CMK (cell line): ENCODE measurements at regions not wholly inside any gene's neighbourhood (a gene's known extent, or its start where the extent isn't known, plus 50 kb on each side); places are given as distances from the start of the nearest gene placed in this dataset.
A peak's percentile ranks its signal among the peaks of the same experiment; 100 is the strongest.

Experiments
- DNase-seq: peaks from one replicate; pipeline ENCODE4 v3.0.0-alpha.2; 2010; ENCODE audit warnings: low read depth

DNA sequence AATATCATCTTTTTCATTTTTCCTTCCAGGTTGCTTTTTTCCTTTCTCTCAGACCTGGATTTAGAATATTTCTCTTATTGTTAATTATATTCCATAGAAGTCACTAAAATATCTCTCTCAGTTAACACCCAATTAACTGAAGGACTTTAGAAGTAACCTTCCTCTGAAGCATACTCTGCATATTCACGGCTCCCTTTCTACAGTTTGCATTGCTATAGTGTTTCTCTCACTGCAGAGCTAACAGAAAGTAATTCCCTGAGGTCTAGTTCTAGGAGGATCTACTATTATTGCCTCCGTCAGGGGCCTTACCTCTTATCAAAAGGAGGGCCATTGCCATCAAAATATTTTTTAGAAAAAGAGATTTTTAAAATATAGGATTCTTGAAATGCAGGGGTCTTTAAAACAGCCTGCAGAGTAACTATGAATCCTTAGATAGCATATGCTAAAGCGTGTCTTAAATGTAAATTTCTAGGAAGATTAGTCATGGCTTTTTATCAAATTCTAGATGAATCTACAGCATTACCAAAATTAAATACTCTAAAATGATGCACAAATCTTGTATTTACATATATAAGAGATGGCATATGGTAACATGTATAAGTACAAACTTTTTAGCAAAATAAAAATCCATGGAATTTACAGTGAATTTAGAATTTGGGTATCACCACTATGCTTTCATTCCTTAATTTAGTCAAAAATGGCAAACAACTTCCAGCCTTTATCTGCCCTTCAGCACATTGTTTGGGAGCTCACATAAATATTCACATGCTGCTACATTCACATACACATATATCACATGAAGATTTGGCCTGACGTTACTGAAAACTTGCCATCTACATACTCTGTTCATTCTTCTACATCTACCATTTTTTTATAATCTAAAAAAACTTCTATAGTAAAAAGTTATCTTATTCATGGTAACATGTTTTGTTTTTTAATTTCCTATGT lies 696.8 kb downstream of the OTOL1 start:
- no peak for DNase-seq

DNA sequence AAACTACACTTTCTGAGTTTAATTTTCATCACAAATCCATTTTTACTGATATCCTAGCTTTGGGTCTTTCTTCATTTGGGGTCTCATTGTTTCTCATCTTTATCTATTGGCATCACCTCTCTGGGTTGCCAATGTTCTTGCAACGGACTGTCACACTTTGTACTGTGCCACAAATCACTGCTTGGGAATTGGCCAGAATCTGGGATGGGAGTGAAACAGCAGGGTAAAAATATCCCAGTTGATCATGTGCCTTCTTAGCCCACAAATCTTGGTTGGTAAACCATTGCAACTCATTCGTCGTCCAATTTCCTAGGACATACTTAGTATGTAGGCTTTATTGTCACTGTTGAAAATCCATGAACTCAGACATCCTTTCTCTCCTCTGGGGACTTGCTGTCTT lies 698.5 kb downstream of the OTOL1 start:
- DNase-seq, result no peak

DNA sequence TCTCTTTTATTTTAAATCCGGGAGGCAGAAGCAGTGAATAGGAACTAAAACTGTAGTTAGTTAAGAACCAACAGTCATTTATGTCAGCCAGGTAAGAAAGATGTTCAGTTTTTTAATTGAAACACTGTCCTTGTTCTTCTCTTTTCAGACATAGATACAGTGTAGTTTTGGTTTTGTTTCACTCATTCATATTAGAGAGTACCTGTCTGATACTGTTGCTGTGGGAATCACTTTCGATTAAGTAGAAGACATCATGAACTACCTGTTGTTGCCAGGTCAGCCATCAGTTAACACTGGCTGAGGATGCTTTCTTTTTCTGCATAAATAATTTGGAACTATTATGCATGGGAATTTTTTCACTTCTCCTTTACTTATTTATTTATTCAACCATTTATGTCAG lies 700.4 kb downstream of the OTOL1 start:
- no peak for DNase-seq

DNA sequence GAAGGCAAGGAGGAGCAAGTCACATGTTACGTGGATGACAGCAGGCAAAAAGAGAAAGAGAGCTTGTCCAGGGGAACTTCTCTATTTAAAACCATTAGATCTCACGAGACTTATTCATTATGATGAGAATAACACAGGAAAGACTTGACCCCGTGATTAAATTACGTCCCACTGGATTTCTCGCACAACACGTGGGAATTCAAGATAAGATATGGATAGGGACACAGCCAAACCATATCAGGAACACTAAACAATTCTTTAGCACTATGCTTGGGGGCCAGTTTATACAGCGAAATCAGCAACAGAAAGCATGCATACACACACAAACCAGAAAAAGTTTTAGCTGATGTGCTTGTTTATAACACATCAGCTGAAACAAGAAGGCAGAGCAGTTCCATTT lies 704.2 kb downstream of the OTOL1 start:
- no peak for DNase-seq

DNA sequence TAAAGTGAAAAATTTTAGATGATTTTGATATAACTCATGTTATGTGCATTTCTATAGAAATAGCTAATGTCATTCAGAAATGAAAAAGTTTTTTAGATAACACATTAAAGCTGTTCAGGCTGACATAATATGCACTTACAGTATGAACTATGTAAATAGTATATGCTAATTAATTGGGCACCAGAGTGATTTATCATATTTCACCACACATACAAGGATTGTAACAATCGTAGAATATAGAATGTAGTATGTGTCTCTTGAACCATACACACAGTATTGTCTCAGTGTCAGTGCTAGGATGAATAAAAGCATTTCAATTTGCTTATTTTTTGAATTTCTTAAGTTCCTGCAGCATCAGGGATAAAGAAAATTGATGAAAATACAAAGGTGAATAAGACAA lies 710.0 kb downstream of the OTOL1 start:
- DNase-seq, result no peak

DNA sequence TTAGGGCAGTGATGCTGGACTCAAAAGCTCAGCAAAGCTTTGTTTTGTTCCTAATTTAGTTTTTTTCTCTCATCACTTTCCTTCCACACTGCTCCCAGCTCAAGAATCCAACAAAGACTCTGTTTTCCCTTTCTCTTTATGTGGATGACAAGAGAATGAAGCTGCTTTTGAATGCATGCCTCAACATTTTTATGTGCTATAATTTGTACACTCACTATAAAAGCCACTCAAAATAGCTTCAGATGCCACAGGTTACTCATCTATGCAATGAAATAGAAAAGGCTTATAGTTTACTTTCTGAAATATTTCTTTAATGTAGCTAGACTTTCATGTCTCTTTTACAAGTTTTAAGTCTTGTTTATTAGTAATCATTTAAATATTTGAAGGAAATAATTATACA lies 714.9 kb downstream of the OTOL1 start:
- DNase-seq, result no peak

DNA sequence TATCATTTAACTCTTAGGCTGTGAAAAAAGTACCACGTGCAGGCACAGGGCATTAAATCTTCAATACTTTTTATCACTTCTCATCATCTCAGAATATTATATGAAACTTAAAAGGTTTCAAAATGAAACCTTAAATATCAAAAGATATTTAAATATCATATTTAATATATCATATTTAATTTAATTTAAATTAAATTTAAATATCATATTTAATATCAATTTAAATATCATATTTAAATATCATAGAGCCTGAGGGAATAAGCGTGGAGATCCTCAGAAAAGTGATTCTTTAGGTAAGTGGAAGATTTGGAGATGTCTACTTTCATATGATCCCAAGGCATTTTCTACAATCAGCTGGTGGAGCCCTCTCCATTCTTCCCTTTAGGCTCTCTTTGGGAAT lies 716.6 kb downstream of the OTOL1 start:
- no peak for DNase-seq

DNA sequence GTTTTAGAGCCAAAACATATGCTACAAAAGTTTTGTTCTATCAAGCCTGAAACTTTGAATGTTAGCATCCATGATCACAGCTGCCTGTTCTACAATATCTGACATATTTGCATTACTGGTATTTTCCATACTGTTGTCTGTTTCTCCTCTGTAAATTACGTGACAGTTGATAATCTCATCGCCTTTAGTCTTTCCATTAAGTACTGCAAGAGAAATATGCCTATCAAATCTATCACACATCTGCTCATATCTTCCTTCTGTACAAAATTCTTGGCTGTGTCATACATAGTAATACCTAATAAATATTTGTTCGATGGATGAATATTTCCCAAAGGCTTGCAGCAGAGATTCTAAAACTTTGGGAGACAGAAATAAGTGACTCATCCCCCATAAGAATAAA lies 717.3 kb downstream of the OTOL1 start:
- no peak for DNase-seq

DNA sequence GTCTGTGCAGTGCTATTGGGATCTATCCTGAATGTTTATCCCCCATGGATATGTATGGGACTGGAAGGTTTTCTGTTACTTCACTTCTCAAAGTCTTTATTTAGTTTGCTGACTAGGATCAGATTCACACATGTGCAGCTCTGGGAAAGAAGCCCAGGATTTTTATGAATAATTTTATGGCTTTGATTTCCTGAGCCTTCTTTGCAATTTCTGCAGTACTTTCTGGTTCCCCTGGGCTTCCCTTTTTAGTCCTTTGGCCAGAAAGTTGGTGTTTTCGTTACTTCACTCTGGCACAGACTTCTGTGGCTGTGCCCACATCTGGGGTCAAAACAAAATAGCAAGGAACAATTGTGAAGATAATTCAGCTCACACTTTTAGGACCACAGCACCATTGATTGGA lies 721.0 kb downstream of the OTOL1 start:
- DNase-seq, result no peak

DNA sequence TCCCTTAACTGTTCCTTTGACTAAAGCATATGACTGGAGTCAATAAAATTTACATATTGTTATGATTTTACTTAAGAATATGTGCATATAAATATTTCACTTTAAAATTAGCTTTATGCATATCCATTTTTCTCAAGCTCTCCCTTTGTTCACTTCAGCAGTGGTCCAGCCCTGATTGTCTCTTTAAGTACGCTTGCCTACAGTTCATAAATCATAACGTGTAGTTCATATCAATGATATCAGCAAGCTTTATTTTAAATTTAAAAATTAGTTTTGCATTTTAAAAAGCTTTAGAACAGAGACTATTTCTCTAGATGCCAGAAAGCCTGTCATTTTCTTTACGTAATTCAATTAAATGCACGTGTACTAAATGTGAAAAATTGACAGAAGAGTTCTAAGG lies 721.9 kb downstream of the OTOL1 start:
- no peak for DNase-seq

DNA sequence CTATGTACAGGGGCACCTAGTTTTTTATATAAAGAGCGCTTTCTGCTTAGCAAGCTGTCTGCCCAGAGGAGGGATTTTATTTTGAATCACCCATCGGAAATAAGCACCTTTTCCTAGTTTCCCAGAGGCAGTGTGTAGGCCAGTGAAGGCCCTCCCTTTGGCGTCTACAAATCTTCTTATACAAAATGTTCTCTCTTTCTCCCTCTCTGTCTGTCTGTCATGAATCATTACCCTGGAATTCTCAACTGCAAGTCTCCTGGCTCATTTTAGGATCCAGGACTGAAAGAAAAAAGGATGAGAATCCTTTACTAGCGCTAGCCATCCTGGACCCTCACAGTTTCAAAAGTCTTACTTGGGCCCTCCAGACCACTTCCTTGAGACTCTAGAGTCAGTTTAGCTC lies 728.1 kb downstream of the OTOL1 start:
- no peak for DNase-seq

DNA sequence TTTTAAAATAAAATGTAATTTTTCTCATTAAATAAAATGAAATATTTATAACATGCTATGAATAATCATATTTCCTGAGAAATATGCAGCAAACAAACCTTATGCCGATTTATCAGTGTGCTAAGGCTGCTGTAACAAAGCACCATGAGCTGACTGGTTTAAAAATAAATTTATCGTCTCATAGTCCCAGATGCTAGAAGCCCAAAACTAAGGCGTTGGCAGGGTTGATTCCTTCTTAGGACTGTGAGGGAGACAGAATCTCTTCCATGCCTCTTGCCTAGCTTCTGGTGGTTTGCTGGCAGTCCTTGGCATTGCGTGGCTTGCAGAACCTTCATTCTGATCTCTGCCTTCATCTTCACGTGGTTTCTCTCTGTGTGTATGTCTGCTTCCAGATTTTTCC lies 740.3 kb downstream of the OTOL1 start:
- no peak for DNase-seq

DNA sequence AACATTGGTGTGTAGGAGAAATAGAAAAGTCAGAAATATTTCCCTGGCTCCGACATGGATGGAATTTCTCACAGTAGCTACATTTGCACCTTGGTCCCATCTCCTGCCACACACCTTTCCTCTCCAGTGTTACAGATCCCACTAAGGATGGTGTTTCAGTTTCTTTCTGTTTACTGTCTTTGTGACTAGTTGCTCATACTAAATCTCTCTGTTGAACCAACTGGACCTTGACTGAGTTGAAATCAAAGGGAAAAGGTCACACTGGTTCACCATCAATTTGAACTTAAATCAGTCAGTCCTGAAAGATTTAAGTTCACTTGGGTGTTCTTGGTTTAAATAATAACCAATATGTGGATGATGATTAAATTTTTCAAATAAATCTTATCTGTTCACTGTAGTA lies 754.2 kb downstream of the OTOL1 start:
- no peak for DNase-seq

DNA sequence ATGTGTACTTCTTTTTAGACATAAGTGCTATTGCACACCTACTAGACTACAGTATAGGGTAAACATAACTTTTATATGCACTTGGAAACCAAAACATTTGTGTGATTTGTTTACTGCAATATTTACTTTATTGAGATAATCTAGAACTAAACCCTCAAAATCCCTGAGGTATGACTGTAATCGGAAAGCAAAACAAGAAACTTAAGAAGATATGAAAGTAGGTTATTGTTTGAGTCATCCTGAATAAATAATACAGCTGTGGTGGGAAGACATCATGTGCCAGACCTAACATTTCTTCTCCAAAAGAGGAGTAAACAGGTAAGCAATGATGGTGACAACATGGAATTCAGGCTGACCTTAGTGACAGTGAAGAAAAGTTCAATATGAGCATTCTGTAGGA lies 765.5 kb downstream of the OTOL1 start:
- no peak for DNase-seq

DNA sequence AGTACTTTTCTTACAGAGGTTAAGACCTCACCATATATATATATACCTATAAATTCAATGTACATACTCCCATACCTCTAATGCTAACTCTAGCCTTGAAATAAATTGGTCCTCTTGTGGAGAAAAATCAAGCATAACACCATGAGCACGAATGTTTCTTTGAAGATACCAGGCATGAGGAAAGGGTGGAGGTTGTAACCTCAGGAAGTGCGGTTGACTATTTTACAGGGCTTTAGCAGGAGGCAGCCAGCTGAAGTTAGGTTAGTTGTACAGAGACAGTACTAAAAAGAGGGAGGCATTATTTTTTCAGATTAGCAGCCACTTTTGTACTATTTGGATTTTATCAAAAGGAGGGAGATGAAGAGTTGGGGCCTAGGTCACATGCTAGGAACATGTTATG lies 767.0 kb downstream of the OTOL1 start:
- DNase-seq, result peak; percentile 2

DNA sequence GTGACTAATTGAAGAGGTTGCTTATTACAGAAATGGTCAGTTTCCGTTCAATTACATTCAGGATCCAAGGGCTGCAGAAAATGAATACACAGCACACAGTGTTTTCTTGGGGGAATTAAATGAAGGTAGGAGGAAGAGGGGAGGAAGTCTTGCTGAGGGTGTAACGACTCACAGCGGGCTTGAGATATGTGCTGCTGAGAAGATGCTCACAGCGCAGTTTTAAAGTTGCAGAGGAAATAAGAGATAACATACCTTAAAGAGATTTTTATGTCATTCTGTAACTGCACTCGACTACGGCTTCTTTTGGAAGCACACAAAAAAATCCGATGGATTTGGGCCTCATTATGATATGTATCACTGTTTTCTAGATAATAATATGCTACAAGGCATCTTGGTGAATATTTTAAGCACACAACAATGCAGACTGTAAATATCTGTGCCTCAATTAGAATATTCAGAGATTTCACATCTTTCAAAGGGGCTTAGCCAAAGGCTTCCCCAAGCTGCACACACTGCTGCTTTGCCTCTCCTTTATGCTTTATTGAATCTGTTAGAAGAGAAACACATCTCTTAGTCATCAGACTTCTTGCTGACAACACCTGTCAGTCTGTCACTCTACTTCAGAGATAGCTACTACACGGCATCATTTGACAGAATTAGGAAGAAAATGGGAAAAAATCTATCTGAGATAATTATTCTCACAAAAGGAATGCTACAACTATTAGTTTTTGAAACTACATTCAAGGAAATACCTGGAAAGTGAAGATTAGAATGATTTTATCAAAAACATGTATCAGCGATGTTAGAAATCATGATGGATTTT lies 773.2 kb downstream of the OTOL1 start:
- no peak for DNase-seq

DNA sequence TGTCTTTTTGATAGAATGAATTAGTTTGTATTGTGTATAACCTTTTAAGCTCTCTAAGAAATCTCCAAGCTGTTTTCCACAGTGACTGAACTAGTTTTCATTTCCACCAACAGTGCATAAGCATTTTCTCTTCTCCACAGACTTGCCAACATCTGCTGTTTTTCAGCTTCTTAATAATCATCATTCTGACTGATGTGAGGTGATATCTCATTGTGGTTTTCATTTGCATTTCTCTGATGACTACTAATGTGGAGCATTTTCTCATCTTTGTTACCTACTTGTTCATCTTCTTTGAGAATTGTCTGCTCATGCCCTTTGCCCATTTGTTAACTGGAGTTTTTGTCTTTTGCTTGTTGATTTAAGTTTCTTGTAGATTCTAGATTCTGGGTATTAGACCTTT lies 777.5 kb downstream of the OTOL1 start:
- DNase-seq, result no peak

DNA sequence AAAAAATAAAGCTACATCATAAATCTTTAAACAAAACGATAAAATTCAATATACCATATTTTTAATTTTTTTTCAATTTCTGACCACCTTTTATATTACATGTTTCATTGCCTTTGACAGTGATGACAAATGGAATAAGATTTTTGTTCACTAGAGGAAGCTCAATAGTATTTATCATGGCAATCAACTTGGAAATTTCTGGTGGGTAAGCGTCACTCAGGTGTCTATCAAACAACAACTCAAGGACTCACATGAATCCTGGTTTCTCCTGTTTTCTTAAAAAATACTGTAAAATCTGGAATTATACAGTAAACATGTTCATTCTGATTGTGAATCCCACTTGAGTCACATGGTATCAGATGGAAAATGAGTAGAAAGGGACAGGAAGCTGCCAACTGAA lies 782.2 kb downstream of the OTOL1 start:
- DNase-seq, result no peak

DNA sequence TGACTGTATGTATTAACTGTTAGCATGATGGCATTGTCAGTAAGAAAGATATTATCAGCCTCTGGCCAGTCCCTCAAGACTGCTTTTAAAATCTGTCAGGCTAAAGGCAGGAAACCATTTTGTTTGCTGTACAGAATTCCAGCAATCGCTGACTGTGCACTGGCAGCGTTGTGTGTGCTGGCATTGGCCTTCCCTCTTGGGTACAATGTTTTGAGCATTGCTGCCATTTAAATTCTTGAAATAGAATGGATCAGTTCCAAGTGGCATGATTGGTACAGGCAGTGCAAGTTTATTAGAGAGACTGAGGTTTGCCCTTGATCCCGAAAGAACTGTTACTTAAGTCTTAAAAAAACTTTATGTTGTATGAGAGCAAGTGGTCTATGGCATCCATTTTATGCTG lies 788.7 kb downstream of the OTOL1 start:
- no peak for DNase-seq

DNA sequence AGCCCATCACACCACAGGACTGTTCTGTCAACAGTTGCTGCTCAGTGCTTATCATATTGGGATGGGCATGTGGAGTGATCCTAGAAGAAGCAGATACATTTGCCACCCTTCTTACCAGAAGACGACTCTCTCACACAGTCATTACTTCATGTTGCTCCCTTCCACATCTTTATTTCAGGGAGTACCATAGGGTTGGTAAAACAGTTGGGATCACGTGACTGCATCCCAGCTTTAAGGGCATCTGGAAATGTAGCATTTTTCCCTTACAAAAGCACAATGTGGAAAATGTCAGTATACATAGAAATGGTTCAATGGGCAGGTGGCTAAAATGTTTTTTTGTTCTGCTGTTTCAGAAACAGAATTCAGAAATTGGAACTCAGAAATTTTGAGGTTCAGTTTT lies 791.0 kb downstream of the OTOL1 start:
- no peak for DNase-seq

DNA sequence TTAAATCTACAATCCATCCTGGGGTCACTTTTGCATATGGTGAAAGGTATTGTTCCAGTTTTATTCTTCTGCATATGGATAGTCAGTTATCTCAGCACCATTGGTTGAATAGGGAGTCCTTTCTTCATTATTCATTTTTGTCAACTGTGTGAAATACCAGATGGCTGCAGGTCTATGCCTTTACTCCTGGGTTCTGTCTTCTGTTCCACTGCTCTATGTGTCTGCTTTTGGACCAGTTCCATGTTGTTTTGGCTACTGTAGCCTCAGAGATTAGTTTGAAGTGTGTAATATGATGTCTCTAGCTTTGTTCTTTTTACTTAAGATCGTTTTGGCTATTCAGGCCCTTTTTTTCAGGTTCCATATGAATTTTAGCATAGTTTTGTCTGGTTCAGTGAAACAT lies 795.8 kb downstream of the OTOL1 start:
- no peak for DNase-seq

DNA sequence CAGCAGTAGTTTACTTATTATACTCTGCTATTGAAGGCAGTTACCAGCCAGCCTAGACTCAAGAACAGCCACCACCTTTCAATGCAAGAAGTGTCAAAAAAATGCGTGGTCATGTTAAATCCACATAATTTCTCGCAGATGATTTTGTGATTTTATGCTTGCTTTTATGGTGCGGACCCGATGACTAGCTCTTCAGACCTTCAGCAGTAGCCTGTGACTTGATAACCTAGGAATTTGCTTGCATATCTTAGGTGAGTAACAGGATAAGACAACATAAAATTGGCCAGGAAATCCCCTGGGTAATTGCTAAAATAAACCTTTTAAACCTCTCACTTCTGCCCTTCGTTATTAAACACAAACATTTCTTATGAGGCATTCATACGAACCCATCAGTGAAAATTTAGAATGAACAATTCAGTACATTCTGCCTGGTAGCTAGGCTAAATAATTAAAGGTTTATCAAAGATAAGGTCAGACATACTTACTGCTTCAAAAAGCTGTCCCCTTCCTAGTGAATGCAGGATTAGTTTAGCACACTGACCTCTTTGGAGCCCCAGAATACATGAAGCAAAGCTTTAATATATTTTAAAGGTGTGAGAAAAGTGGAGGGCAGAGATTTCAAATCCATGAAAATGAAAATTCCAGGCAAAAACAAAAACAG lies 798.8 kb downstream of the OTOL1 start:
- DNase-seq, result no peak
